Lung (tissue), 11 donors: ENCODE measurements at regions not wholly inside any gene's neighbourhood (a gene's known extent, or its start where the extent isn't known, plus 50 kb on each side); places are given as distances from the start of the nearest gene placed in this dataset.

Experiments
- ATAC-seq: fragments of 200-7000 bp; cut with Tn5 transposase; one replicate; pipeline ENCODE4 v1.9.1; 2020; ENCODE audit warnings: moderate number of reproducible peaks; ENCODE audit not compliant: insufficient read depth, low FRiP score
- DNase-seq, 3 donors: peaks; one replicate each; pipeline ENCODE4 v3.0.0-alpha.2; 2013 to 2017
- H3K27ac ChIP-seq, 2 donors: one replicate each; pipeline ENCODE4 v1.5.1; 2013; ENCODE audit warnings: mild to moderate bottlenecking in 2 of 2, moderate library complexity in 2 of 2, control low read depth in 1 of 2, inconsistent platforms in 1 of 2, low read depth in 1 of 2, low read length in 1 of 2
- H3K27me3 ChIP-seq, 3 donors: one replicate each; pipeline ENCODE4 v1.5.1; 2013; ENCODE audit warnings: low read length in 2 of 3; ENCODE audit not compliant: control insufficient read depth in 3 of 3, insufficient read depth in 3 of 3
- H3K36me3 ChIP-seq, 4 donors: one replicate each; pipeline ENCODE4 v1.5.1; 2013; ENCODE audit warnings: low read length in 4 of 4, mild to moderate bottlenecking in 1 of 4, moderate library complexity in 1 of 4; ENCODE audit not compliant: control insufficient read depth in 4 of 4, insufficient read depth in 4 of 4
- H3K4me1 ChIP-seq, 5 donors: one replicate each; pipeline ENCODE4 v1.5.1; 2013; ENCODE audit warnings: low read length in 5 of 5, mild to moderate bottlenecking in 2 of 5, moderate library complexity in 1 of 5; ENCODE audit not compliant: control insufficient read depth in 5 of 5, insufficient read depth in 5 of 5
- H3K4me3 ChIP-seq: one replicate; pipeline ENCODE4 v1.5.1; 2013; ENCODE audit warnings: mild to moderate bottlenecking, control low read depth, moderate library complexity
- H3K9ac ChIP-seq, 2 donors: one replicate each; pipeline ENCODE4 v1.5.1; 2013; ENCODE audit warnings: low read length in 2 of 2, control low read depth in 1 of 2; ENCODE audit not compliant: insufficient read depth in 1 of 2
- H3K9me3 ChIP-seq, 4 donors: one replicate each; pipeline ENCODE4 v1.5.1; 2013; ENCODE audit warnings: low read length in 3 of 4, mild to moderate bottlenecking in 1 of 4, moderate library complexity in 1 of 4; ENCODE audit not compliant: control insufficient read depth in 4 of 4, insufficient read depth in 3 of 4
- CTCF ChIP-seq: IDR thresholded peaks from 2 replicates; pipeline ENCODE4 v1.5.1; 2012; ENCODE audit warnings: mild to moderate bottlenecking; ENCODE audit errors: control extremely low read depth, extremely low read depth
- WGBS, 2 donors: extraction: QIAGEN DNeasy Blood & Tissue Kit; methylation state at CpG; one replicate each; pipeline ENCODE4 v1.1.7; 2013; 5-methylcytosine and 5-hydroxymethylcytosine counted together
- donor health status: control.
- donor health status: control.
- donor health status: Bipolar disorder and iron deficiency.
- donor health status: healthy.
- donor health status: DM: yes; HTN: yes; CAD: no.

GRCh38 chr7:68246189-68246633 is 1249.6 kb downstream of the TYW1 start:
- Histone ChIP-seq H3K27ac (no peak overlapping the region), H3K36me3 (no peaks in the 10 kb centered on the region), H3K4me1 (no peaks in the 10 kb centered on the region), H3K9ac (no peak overlapping the region), H3K9me3 (peaks cover 0 to 11% (median 3%) of the 10 kb centered on the region in 4 donors), H3K27me3 (no peaks in the 10 kb centered on the region), H3K4me3 (no peak overlapping the region)
- TF ChIP-seq CTCF: no peak
- DNase-seq (no peak), ATAC-seq (no peak)
- WGBS, 2 donors: 45 to 47% methylated on average over 4 of the region's 4 CpGs

- H3K9ac ChIP-seq: no peak overlapping the region
- H3K4me1 ChIP-seq: no peaks in the 10 kb centered on the region
- H3K9me3 ChIP-seq: peaks cover 0 to 11% (median 1%) of the 10 kb centered on the region in 4 donors
- no peaks in the 10 kb centered on the region for H3K27me3 ChIP-seq
- no peaks in the 10 kb centered on the region for H3K36me3 ChIP-seq
- no peak for TF ChIP-seq CTCF
- no peak overlapping the region for H3K4me3 ChIP-seq
- DNase-seq (no peak), ATAC-seq (no peak)
- WGBS, 2 donors: 92 to 95% methylated on average over 7 of the region's 7 CpGs
- no peak overlapping the region for H3K27ac ChIP-seq
These were observed 1250.5 kb downstream of the TYW1 start for GRCh38 chr7:68247126-68247525.

GRCh38 chr7:68247571-68247970 is 1250.9 kb downstream of the TYW1 start:
- Histone ChIP-seq H3K36me3 (no peaks in the 10 kb centered on the region), H3K9ac (no peak overlapping the region), H3K9me3 (peaks cover 0 to 11% (median 1%) of the 10 kb centered on the region in 4 donors), H3K4me1 (no peaks in the 10 kb centered on the region), H3K27me3 (no peaks in the 10 kb centered on the region), H3K4me3 (no peak overlapping the region), H3K27ac (no peak overlapping the region)
- 84 to 88% methylated on average over 2 of the region's 2 CpGs for WGBS, 2 donors
- DNase-seq (no peak), ATAC-seq (no peak)
- TF ChIP-seq CTCF: no peak

- Histone ChIP-seq H3K27me3 (no peaks in the 10 kb centered on the region), H3K4me1 (no peaks in the 10 kb centered on the region), H3K4me3 (no peak overlapping the region), H3K27ac (no peak overlapping the region), H3K36me3 (no peaks in the 10 kb centered on the region), H3K9me3 (peaks cover 0 to 11% (median 1%) of the 10 kb centered on the region in 4 donors), H3K9ac (no peak overlapping the region)
- ATAC-seq (no peak), DNase-seq (no peak)
- TF ChIP-seq CTCF: no peak
These were observed 1252.3 kb downstream of the TYW1 start for GRCh38 chr7:68248973-68249372.
